ENCODE measurements at regions not wholly inside any gene's neighbourhood (a gene's known extent, or its start where the extent isn't known, plus 50 kb on each side); places are given as distances from the start of the nearest gene placed in this dataset.
"Not testable (repeated sequence)": the region's sequence is repeated elsewhere in the genome, so short reads cannot be mapped to it uniquely, and the experiment has no call there.

- DNase-seq (ENCODE audit: low read depth in 3 of 3, low spot score in 1 of 3), result no peak
Measured at GRCh38 chr1:234769284-234769985, 159.5 kb upstream of the IRF2BP2 start.

GRCh38 chr1:234768569-234769283 lies 158.7 kb upstream of the IRF2BP2 start:
- DNase-seq (ENCODE audit: low read depth in 3 of 3, low spot score in 1 of 3), result no peak

DNA sequence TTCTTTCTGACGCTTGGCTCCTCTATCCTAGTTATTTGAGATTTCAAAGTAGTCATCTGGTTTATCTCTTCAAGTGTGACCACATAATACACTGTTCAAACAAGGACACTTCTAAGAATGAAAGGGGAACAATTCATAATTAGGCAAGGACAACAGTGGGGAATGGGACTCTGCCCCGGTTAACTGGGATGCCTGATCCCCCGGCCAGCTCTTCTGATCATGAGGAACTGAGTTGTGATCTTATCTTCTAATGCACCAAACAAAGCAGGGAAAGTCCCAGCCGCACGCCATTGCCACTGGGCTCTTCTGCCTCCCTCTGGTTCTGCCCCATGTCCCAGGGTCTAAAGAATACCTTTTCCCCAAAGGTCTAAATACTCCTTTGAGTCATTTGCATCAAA lies 158.2 kb upstream of the IRF2BP2 start:
- no peak for DNase-seq (ENCODE audit: low read depth in 3 of 3, low spot score in 1 of 3)

- no peak for DNase-seq (ENCODE audit: low read depth in 3 of 3, low spot score in 1 of 3)
Measured at GRCh38 chr1:234765672-234766071, 155.7 kb upstream of the IRF2BP2 start.

DNA sequence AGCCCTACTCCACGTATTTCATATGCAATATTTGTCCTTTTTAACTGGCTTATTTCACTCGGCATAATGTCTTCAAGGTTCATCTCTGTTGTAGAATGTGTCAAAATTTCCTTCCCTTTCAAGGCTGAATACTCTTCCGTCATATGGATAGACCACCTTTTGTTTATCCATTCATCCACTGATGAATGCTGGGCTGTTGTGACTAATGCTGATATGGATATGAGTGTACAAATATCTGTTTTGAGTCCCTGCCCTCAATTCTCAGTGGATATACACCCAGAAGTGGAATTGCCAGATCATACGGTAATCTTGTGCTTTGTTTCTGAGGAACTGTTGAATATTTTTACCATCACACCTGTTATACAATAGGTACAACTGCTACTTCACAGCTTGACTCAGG lies 155.2 kb upstream of the IRF2BP2 start:
- DNase-seq (ENCODE audit: low read depth in 3 of 3, low spot score in 1 of 3), result no peak

DNA sequence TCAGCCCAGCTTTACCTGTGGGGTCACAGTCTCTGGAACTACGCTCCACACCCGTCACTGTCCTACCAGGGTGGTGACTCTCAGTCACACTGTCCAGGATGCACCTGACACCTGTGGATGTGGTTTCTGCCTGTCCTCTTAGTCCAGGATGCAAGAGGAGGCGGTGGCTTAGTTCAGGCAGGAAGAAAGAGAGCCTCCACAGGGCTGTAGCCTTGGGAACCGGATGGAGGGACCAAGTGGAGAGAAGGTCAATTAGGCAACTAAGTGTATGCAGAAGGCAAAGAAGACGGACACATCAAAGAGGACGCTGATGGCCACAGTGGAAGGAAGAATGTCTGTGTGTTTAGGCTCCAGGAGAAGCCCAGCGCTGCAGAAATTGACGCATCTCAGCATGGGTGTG lies 153.9 kb upstream of the IRF2BP2 start:
- DNase-seq (ENCODE audit: low read depth in 3 of 3, low spot score in 1 of 3), result no peak

- no peak for DNase-seq (ENCODE audit: low read depth in 3 of 3, low spot score in 1 of 3)
Measured at GRCh38 chr1:234763367-234763766, 153.4 kb upstream of the IRF2BP2 start.

DNA sequence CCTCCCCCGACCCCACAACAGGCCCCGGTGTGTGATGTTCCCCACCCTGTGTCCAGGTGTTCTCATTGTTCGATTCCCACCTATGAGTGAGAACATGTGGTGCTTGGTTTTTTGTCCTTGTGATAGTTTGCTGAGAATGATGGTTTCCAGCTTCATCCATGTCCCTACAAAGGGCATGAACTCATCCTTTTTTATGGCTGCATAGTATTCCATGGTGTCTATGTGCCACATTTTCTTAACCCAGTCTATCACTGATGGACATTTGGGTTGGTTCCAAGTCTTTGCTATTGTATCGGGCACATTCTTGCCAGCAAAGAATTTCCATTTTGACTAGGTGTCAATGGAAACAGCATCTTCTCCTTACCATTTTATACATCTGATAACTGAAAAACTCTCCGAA lies 152.1 kb upstream of the IRF2BP2 start:
- not testable (repeated sequence) for DNase-seq (ENCODE audit: low read depth in 3 of 3, low spot score in 1 of 3)

GRCh38 chr1:234760303-234760723 lies 150.3 kb upstream of the IRF2BP2 start:
- DNase-seq (ENCODE audit: low read depth in 3 of 3, low spot score in 1 of 3), result no peak

- no peak for DNase-seq (ENCODE audit: low read depth in 3 of 3, low spot score in 1 of 3)
Measured at GRCh38 chr1:234759888-234760287, 149.9 kb upstream of the IRF2BP2 start.

- no peak for DNase-seq (ENCODE audit: low read depth in 3 of 3, low spot score in 1 of 3)
Measured at GRCh38 chr1:234758851-234759250, 148.9 kb upstream of the IRF2BP2 start.

DNA sequence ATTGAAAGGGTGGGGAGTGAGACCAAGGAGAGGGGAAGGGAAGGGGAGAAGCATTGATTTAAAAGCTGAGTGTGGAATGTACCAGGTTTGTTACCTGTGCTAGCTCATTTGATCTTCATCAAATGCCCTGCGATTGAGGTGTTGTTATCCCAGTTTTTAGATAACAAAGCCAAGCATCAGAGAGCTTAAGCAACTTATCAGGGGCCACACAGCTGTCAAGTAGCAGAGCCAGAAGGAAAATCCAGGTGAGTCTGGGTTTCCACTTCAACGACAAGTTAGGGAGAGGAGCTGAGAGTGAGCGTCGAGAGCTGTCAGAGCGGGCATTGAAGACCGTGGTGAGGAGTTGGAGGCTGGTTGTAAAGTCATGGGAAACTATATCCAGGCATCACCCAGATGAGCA lies 146.9 kb upstream of the IRF2BP2 start:
- DNase-seq (ENCODE audit: low read depth in 3 of 3, low spot score in 1 of 3), result no peak

DNA sequence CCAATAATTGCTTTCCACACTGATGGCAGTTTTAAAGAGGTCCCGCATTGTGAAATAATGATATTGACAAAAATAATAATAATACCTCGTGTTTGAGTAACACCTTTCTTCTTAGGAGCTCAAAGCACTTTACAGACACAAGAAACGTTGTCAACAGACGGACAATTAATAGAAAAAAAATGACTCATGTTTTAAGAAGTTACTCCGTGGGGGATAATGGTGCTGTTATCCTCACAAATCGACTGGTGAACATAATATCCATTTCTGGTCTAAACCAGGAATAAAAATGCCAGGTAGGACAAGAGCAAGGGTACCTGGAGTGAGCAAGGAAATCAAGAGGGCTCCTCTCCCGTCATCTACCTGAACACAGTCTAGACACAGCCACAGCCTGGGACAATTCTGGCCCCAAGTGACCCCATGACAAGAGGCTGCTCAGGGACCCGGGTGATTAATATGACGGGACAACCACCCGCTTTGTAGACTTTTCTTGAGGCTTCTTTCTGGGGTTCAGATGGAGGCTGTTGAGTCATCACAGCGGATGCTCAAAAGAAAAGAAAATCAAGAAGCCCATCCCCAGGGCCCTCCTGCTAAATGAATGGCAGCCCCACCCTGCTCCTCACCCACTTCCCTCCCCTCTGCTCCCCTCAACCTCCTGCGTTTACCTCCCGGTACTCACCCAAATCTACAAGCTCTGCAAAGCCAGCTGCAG lies 146.2 kb upstream of the IRF2BP2 start:
- no peak for DNase-seq (ENCODE audit: low read depth in 3 of 3, low spot score in 1 of 3)

- no peak for DNase-seq (ENCODE audit: low read depth in 3 of 3, low spot score in 1 of 3)
Measured at GRCh38 chr1:234755449-234755863, 145.5 kb upstream of the IRF2BP2 start.

DNA sequence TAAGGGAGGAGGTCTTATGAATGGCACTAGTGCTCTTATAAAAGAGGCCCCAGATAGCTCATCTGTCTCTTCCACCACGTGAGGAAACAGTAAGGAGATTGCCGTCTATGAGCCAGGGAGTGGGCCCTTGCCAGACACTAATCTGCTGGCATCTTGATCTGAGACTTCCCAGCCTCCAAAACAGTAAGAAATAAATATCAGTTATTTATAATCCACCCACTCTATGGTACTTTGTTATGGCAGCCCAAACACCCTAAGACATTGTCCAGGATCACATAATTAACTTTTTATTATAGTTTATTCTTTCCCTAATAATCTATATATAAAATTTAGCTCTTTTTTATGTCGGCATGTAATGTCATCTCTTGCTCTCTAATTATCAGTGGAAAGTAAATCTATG lies 144.0 kb upstream of the IRF2BP2 start:
- DNase-seq (ENCODE audit: low read depth in 3 of 3, low spot score in 1 of 3), result no peak

GRCh38 chr1:234752927-234753326 lies 142.9 kb upstream of the IRF2BP2 start:
- DNase-seq (ENCODE audit: low read depth in 3 of 3, low spot score in 1 of 3), result no peak

- DNase-seq (ENCODE audit: low read depth in 3 of 3, low spot score in 1 of 3), result no peak
Measured at GRCh38 chr1:234751678-234752077, 141.7 kb upstream of the IRF2BP2 start.

DNA sequence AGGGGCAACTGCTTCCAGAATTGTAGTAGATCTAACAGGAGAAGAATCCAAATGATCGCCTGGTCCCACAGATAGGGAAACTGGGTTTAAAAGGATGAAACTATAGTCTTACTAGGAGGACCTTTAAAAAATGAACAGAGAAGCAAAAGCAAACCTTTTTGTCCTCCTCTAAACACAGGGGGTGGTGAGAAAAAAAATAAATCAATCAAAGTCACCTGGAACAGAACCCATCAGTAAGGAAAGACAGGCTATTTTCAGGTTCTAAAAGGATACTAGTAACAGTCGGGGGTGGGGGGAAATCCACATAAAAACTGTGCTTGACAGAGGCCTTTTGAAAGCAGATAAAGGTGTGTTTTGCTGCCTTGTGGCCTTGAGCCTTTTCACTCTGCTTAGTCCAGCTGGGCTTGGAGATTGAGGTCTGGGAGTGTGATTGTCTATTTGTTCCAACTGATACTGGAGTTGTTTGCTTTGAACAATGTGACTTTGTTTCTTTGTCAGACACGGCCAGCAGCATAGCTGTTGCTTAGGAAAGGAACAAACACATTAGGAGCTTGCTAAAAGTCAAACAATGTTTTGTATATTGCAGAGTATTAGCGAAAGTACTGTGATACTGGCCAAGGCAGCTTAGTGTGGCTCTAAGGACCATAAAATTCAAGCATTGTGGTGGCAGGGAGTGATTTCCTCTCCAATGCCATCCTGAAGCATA lies 141.1 kb upstream of the IRF2BP2 start:
- no peak for DNase-seq (ENCODE audit: low read depth in 3 of 3, low spot score in 1 of 3)

DNA sequence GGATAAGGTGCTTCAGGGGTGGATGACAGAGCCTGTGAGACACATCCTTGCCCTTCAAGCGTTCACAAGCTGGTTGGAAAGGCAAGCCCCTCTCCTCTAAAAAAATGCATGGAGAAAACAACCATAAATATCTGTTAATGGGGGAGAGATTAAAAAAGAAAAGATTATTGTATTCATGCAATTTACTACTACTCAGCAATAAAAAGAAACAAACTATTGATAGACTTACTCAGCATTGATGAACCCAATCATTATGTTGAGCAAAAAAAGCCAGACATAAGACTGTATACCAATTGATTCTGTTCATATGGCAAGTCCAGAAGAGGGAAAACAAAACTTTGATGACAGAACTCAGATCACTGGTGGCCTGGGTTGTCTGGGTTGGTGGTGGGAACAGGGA lies 138.7 kb upstream of the IRF2BP2 start:
- DNase-seq (ENCODE audit: low read depth in 3 of 3, low spot score in 1 of 3), result no peak

DNA sequence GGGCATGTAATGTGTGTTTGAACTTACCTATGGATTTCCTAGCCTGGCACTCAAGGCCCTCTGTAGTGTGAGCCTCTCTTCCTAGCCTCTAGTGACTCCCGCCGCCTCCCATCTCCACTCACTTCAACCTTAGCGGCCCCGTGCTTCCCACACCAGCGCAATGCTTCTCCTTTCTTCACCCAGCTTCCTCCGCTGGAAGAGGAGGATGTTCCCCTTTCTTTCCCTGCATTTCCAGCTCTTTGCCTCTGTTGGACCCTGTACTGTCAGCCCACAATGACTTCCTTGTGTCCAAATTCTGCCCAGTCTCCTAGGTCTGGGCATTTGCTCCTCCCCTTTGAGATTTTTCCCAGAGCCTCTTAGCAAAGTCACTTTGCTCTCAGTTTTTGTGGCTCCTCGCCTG lies 138.1 kb upstream of the IRF2BP2 start:
- DNase-seq (ENCODE audit: low read depth in 3 of 3, low spot score in 1 of 3), result no peak

GRCh38 chr1:234746798-234747196 lies 136.8 kb upstream of the IRF2BP2 start:
- DNase-seq (ENCODE audit: low read depth in 3 of 3, low spot score in 1 of 3), result no peak
